ENCODE measurements at regions not wholly inside any gene's neighbourhood (a gene's known extent, or its start where the extent isn't known, plus 50 kb on each side); places are given as distances from the start of the nearest gene placed in this dataset.
"Not testable (repeated sequence)": the region's sequence is repeated elsewhere in the genome, so short reads cannot be mapped to it uniquely, and the experiment has no call there.

GRCh38 chr16:25556968-25557312, 134.8 kb upstream of the HS3ST4 start:
- H3K27me3 Mint-ChIP-seq (ENCODE audit: low read depth): peaks cover 21% of the 10 kb centered on the region
- H3K27ac Mint-ChIP-seq; ATAC-seq; H3K4me3 Mint-ChIP-seq; POLR2A ChIA-PET; CTCF ChIA-PET; DNase-seq (ENCODE audit: low spot score): not testable (repeated sequence)
- peaks cover 74% of the 10 kb centered on the region for H3K9me3 Mint-ChIP-seq
- H3K36me3 Mint-ChIP-seq: peaks cover 63% of the 10 kb centered on the region
- H3K4me1 Mint-ChIP-seq: peaks cover 25% of the 10 kb centered on the region

GRCh38 chr16:25556289-25556967, 135.3 kb upstream of the HS3ST4 start:
- CTCF ChIA-PET, POLR2A ChIA-PET, ATAC-seq, H3K27ac Mint-ChIP-seq, H3K4me3 Mint-ChIP-seq: not testable (repeated sequence)
- Mint-ChIP-seq H3K27me3 (ENCODE audit: low read depth) (peaks cover 21% of the 10 kb centered on the region), H3K9me3 (peaks cover 69% of the 10 kb centered on the region), H3K36me3 (peaks cover 59% of the 10 kb centered on the region), H3K4me1 (peaks cover 25% of the 10 kb centered on the region)
- peak; percentile 23 for DNase-seq (ENCODE audit: low spot score)

GRCh38 chr16:25553711-25554436, 137.9 kb upstream of the HS3ST4 start:
- Mint-ChIP-seq H3K4me3 (no peak overlapping the region), H3K36me3 (peaks cover 47% of the 10 kb centered on the region), H3K27me3 (ENCODE audit: low read depth) (peaks cover 21% of the 10 kb centered on the region), H3K4me1 (peaks cover 25% of the 10 kb centered on the region), H3K9me3 (peaks cover 54% of the 10 kb centered on the region), H3K27ac (peak overlapping the region; percentile 84)
- POLR2A ChIA-PET: no interaction called here
- TF ChIP-seq MLX (CRISPR knock-in tag; IDR thresholded peaks at IDR 0.05) (no peak), ZNF396 (CRISPR knock-in tag; IDR thresholded peaks at IDR 0.05; ENCODE audit: borderline replicate concordance) (no peak), ERG (CRISPR knock-in tag; IDR thresholded peaks at IDR 0.05) (no peak), E2F5 (CRISPR knock-in tag; IDR thresholded peaks at IDR 0.05) (no peak), ZNF281 (CRISPR knock-in tag; IDR thresholded peaks at IDR 0.05) (no peak), ZNF512 (CRISPR knock-in tag; IDR thresholded peaks at IDR 0.05; ENCODE audit: borderline replicate concordance) (no peak), IRF1 (CRISPR knock-in tag; IDR thresholded peaks at IDR 0.05) (no peak), ATF1 (CRISPR knock-in tag; IDR thresholded peaks at IDR 0.05) (no peak), CBFB (CRISPR knock-in tag; IDR thresholded peaks at IDR 0.05; ENCODE audit: low read depth) (no peak)
- CTCF ChIA-PET: no interaction called here
- DNase-seq (ENCODE audit: low spot score) (no peak), ATAC-seq (no peak)

Data from WTC11 (cell line).